ENCODE measurements at regions not wholly inside any gene's neighbourhood (a gene's known extent, or its start where the extent isn't known, plus 50 kb on each side); places are given as distances from the start of the nearest gene placed in this dataset.

DNA sequence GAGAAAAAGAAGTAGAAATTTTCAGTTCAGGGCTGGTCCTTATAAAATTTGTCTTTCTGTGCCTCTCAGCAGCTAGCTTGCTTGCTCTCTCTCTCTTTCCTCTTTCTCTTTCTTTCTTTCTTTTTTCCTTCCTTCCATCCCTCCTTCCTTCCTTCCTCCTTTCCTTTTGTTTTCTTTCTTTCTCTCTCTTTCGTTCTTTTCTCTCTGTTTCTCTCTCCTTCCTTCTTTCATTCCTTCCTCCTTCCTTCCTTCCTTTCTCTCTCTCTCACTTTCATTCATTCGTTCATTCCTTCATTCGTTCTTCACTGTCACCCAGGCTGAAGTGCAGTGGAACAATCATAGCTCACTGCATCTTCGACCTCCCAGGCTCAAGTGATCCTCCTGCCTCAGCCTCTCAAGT lies 69.3 kb upstream of the CPOX start:
- under 1% methylated on average over 4 of the region's 4 CpGs for WGBS (ENCODE audit: low lambda C conversion rate)
- Histone ChIP-seq H3K4me1 (ENCODE audit: insufficient read depth, low read length) (no peaks in the 10 kb centered on the region), H3K4me2 (ENCODE audit: low read depth, low read length) (no peak overlapping the region), H3K9me3 (ENCODE audit: low read length) (no peaks in the 10 kb centered on the region), H3K79me2 (ENCODE audit: insufficient read depth, low read length) (no peaks in the 10 kb centered on the region), H3K36me3 (replicated peaks in 1 of 2; ENCODE audit: control insufficient read depth in 1 of 2, insufficient read depth in 2 of 2, low read length in 2 of 2) (no peaks in the 10 kb centered on the region), H3K27ac (ENCODE audit: extremely low read length, insufficient read depth, low read length) (no peak overlapping the region), H2AFZ (ENCODE audit: low read length) (no peak overlapping the region), H3K4me3 (replicated peaks in 1 of 3; ENCODE audit: insufficient read depth in 1 of 3, low read depth in 2 of 3, low read length in 3 of 3) (no peak overlapping the region), H4K20me1 (ENCODE audit: insufficient read depth, low read length) (no peaks in the 10 kb centered on the region), H3K9ac (ENCODE audit: insufficient read depth, low read depth, low read length) (no peak overlapping the region), H3K27me3 (ENCODE audit: control insufficient read depth in 1 of 2, insufficient read depth in 2 of 2, low read length in 2 of 2) (peaks cover 0 to 8% of the 10 kb centered on the region in 2 experiments; a peak in 3 of 5 replicates)
- ATAC-seq, result no peak
- CTCF ChIA-PET (ENCODE audit: low intra/inter-chr PET ratio, low total read pairs), result no interaction called here
- in situ Hi-C loops (cut with HindIII; ENCODE audit: extremely low pct_ligation_motif_present, low pct_unique_long_range_greater_than_20kb), result no loop called here
- DNase-seq (ENCODE audit: low spot score), result no peak
- TF ChIP-seq NR2F2 (IDR thresholded peaks at IDR 0.05; ENCODE audit: borderline replicate concordance, low read depth), result no peak
- no peak for TF ChIP-seq GZF1 (CRISPR knock-in tag; IDR thresholded peaks at IDR 0.05)
- no peak for TF ChIP-seq POLR2G (IDR thresholded peaks at IDR 0.05; ENCODE audit: low read depth, low read length)
- no peak for TF ChIP-seq HOXA3 (CRISPR knock-in tag; IDR thresholded peaks at IDR 0.05)
- no peak for TF ChIP-seq ATF7-NPFF (CRISPR knock-in tag; IDR thresholded peaks at IDR 0.05; ENCODE audit: low read depth)
- no peak for TF ChIP-seq RORA (CRISPR knock-in tag; IDR thresholded peaks at IDR 0.05)
- no peak for TF ChIP-seq ZBTB20 (CRISPR knock-in tag; IDR thresholded peaks at IDR 0.05; ENCODE audit: borderline replicate concordance, low read depth)
- TF ChIP-seq, protein P1, sequence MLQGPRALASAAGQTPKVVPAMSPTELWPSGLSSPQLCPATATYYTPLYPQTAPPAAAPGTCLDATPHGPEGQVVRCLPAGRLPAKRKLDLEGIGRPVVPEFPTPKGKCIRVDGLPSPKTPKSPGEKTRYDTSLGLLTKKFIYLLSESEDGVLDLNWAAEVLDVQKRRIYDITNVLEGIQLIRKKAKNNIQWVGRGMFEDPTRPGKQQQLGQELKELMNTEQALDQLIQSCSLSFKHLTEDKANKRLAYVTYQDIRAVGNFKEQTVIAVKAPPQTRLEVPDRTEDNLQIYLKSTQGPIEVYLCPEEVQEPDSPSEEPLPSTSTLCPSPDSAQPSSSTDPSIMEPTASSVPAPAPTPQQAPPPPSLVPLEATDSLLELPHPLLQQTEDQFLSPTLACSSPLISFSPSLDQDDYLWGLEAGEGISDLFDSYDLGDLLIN (CRISPR knock-in tag; IDR thresholded peaks at IDR 0.05; ENCODE audit: borderline replicate concordance), result no peak
- TF ChIP-seq ZNF792 (CRISPR knock-in tag; IDR thresholded peaks at IDR 0.05), result no peak
- no peak for TF ChIP-seq MAFF (IDR thresholded peaks at IDR 0.05; ENCODE audit: low read depth, low read length)
- no peak for TF ChIP-seq U2AF1 (optimal IDR thresholded peaks at IDR 0.05; ENCODE audit: low read depth, low read length)
- TF ChIP-seq GTF3A (CRISPR knock-in tag; conservative IDR thresholded peaks at IDR 0.05), result no peak
- TF ChIP-seq KDM3A (CRISPR knock-in tag; IDR thresholded peaks at IDR 0.05; ENCODE audit: low read depth), result no peak
- FAIRE-seq, result no peak
- POLR2A ChIA-PET, result no interaction called here
- intact Hi-C loops (cut with micrococcal nuclease; ENCODE audit: unreplicated experiment), result no loop called here
- BruUV-seq (replicated peaks), result no TSS peak

All from HepG2 (cell line).